ENCODE measurements at regions not wholly inside any gene's neighbourhood (a gene's known extent, or its start where the extent isn't known, plus 50 kb on each side); places are given as distances from the start of the nearest gene placed in this dataset.

DNA sequence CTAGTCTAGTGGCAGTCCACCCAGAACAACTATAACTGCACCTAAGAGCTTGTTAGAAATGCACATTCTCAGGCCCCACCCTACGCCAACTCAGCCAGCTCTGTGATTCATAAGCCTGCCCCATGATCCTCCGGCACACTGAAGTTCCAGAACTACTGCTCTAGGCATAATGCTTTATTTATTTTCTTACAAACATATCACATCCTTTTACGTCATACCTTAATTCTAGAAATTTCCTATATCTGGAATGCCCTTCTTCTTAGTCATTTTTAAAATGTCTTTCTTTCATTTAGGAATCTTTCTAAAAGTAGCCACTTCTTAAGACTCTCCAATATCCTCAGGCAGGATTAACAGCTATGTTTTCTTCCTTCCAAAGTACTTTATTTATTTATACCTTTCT lies 480.1 kb downstream of the INHBA start:
- TF ChIP-seq POLR2A (IDR thresholded peaks at IDR 0.05; ENCODE audit: low read depth, low read length), result no peak
- TF ChIP-seq POLR2AphosphoS5 (IDR thresholded peaks at IDR 0.05; ENCODE audit: low read depth, low read length), result no peak
